ENCODE measurements at regions not wholly inside any gene's neighbourhood (a gene's known extent, or its start where the extent isn't known, plus 50 kb on each side); places are given as distances from the start of the nearest gene placed in this dataset.

- Histone ChIP-seq H3K27me3 (ENCODE audit: control insufficient read depth, insufficient read depth, low read length) (no peaks in the 10 kb centered on the region), H3K36me3 (ENCODE audit: control insufficient read depth, insufficient read depth, low read length) (no peaks in the 10 kb centered on the region), H3K4me3 (ENCODE audit: low read depth, low read length) (no peak overlapping the region)
- no peak for TF ChIP-seq CTCF (IDR thresholded peaks at IDR 0.05; ENCODE audit: insufficient read depth, low read depth, low read length)
- CTCF ChIA-PET, result no interaction called here
- DNase-seq (ENCODE audit: low read depth), result no peak
- POLR2A ChIA-PET, result no interaction called here
Observed at GRCh38 chr4:114758066-114758465, 159.5 kb downstream of the UGT8 start.

- TF ChIP-seq CTCF (IDR thresholded peaks at IDR 0.05; ENCODE audit: insufficient read depth, low read depth, low read length), result no peak
- CTCF ChIA-PET, result no interaction called here
Observed at GRCh38 chr4:114768501-114768900, 169.9 kb downstream of the UGT8 start.

GRCh38 chr4:114770624-114771023 lies 172.0 kb downstream of the UGT8 start:
- POLR2A ChIA-PET, result no interaction called here
- DNase-seq (ENCODE audit: low read depth), result no peak
- Histone ChIP-seq H3K4me3 (ENCODE audit: low read depth, low read length) (no peak overlapping the region), H3K36me3 (ENCODE audit: control insufficient read depth, insufficient read depth, low read length) (no peaks in the 10 kb centered on the region), H3K27me3 (ENCODE audit: control insufficient read depth, insufficient read depth, low read length) (no peaks in the 10 kb centered on the region)
- no peak for TF ChIP-seq CTCF (IDR thresholded peaks at IDR 0.05; ENCODE audit: insufficient read depth, low read depth, low read length)
- CTCF ChIA-PET, result no interaction called here

More at GRCh38 chr4:114768501-114768900, 169.9 kb downstream of the UGT8 start:
- H3K4me3 ChIP-seq (ENCODE audit: low read depth, low read length), result no peak overlapping the region
- DNase-seq (ENCODE audit: low read depth), result no peak
- H3K27me3 ChIP-seq (ENCODE audit: control insufficient read depth, insufficient read depth, low read length), result no peaks in the 10 kb centered on the region
- no peaks in the 10 kb centered on the region for H3K36me3 ChIP-seq (ENCODE audit: control insufficient read depth, insufficient read depth, low read length)
- POLR2A ChIA-PET, result no interaction called here

GRCh38 chr4:114773339-114773738 lies 174.7 kb downstream of the UGT8 start:
- H3K4me3 ChIP-seq (ENCODE audit: low read depth, low read length), result no peak overlapping the region
- ChIA-PET POLR2A (no interaction called here), CTCF (no interaction called here)
- no peak for DNase-seq (ENCODE audit: low read depth)
- H3K36me3 ChIP-seq (ENCODE audit: control insufficient read depth, insufficient read depth, low read length), result no peaks in the 10 kb centered on the region
- no peaks in the 10 kb centered on the region for H3K27me3 ChIP-seq (ENCODE audit: control insufficient read depth, insufficient read depth, low read length)
- no peak for TF ChIP-seq CTCF (IDR thresholded peaks at IDR 0.05; ENCODE audit: insufficient read depth, low read depth, low read length)
